H1 (cell line): ENCODE measurements at regions not wholly inside any gene's neighbourhood (a gene's known extent, or its start where the extent isn't known, plus 50 kb on each side); places are given as distances from the start of the nearest gene placed in this dataset.
"Not testable (repeated sequence)": the region's sequence is repeated elsewhere in the genome, so short reads cannot be mapped to it uniquely, and the experiment has no call there.

Source experiments
- CTCF ChIA-PET: fragments of 300-600 bp; sonication (Branson Sonifier 250); formaldehyde crosslinking; loops from one replicate; lab custom pipeline; 2021; ENCODE audit not compliant: partially characterized antibody; lab: Charles Lee
- POLR2A ChIA-PET: fragments of 300-600 bp; sonication (Branson Sonifier 250); formaldehyde crosslinking; loops from one replicate; lab custom pipeline; 2021; ENCODE audit warnings: inconsistent platforms; ENCODE audit not compliant: partially characterized antibody; lab: Charles Lee
- DNase-seq, 2 experiments: peaks; one replicate each; pipeline versions ENCODE4 v3.0.0 to v3.0.0-alpha.2; 2010 to 2022; ENCODE audit warnings: low spot score in 2 of 2, low read depth in 1 of 2, mixed read lengths in 1 of 2
- FAIRE-seq: peaks from 2 replicates; lab custom pipeline; 2011; peaks lifted over from hg19 to GRCh38; lab: Jason Lieb, UNC
- H2AFZ ChIP-seq: 2 replicates; pipeline ENCODE4 v1.8.1; 2012; ENCODE audit warnings: low read length, inconsistent platforms
- H2AK5ac ChIP-seq: 2 replicates; pipeline ENCODE4 v1.6.1; 2013; ENCODE audit warnings: low read depth, low read length
- H2BK120ac ChIP-seq: replicated peaks from 2 replicates; pipeline ENCODE3; 2013; ENCODE audit warnings: low read depth, low read length, inconsistent platforms
- H2BK12ac ChIP-seq: 2 replicates; pipeline ENCODE4 v1.6.1; 2013; ENCODE audit warnings: low read depth, low read length
- H2BK15ac ChIP-seq: 2 replicates; pipeline ENCODE4 v1.6.1; 2013; ENCODE audit warnings: low read length
- H2BK20ac ChIP-seq: 2 replicates; pipeline ENCODE4 v1.6.1; 2013; ENCODE audit warnings: low read length
- H2BK5ac ChIP-seq: 2 replicates; pipeline ENCODE4 v1.6.1; 2013; ENCODE audit warnings: low read depth, low read length
- H3K14ac ChIP-seq: 2 replicates; pipeline ENCODE4 v1.6.1; 2013; ENCODE audit warnings: inconsistent platforms; ENCODE audit not compliant: insufficient read length
- H3K18ac ChIP-seq: 2 replicates; pipeline ENCODE4 v1.6.1; 2013; ENCODE audit warnings: low read length; ENCODE audit errors: extremely low read depth
- H3K23ac ChIP-seq: 2 replicates; pipeline ENCODE4 v1.6.1; 2013; ENCODE audit warnings: inconsistent platforms; ENCODE audit not compliant: insufficient read length
- H3K23me2 ChIP-seq: 2 replicates; pipeline ENCODE4 v1.6.1; 2013; ENCODE audit warnings: low read depth, low read length
- H3K27ac ChIP-seq: 2 replicates; pipeline ENCODE4 v1.6.1; 2011; ENCODE audit warnings: low read depth, low read length, inconsistent platforms
- H3K27me3 ChIP-seq, 4 experiments: replicated peaks in 1 of 4; 1 replicate in 1 of 4; 2 replicates in 3 of 4; pipeline versions ENCODE4 v1.6.1 to v1.8.1; 2011 to 2013; ENCODE audit warnings: low read length in 3 of 4, mild to moderate bottlenecking in 3 of 4, inconsistent platforms in 2 of 4, mixed read lengths in 2 of 4, moderate library complexity in 1 of 4; ENCODE audit not compliant: control insufficient read depth in 3 of 4, insufficient read depth in 3 of 4; ENCODE audit errors: extremely low read depth in 1 of 4
- H3K36me3 ChIP-seq, 4 experiments: 2 replicates each; pipeline versions ENCODE4 v1.6.1 to v1.8.1; 2011 to 2013; ENCODE audit warnings: mild to moderate bottlenecking in 4 of 4, low read length in 3 of 4, moderate library complexity in 2 of 4, control low read depth in 1 of 4, inconsistent platforms in 1 of 4; ENCODE audit not compliant: insufficient read depth in 4 of 4, control insufficient read depth in 2 of 4
- H3K4ac ChIP-seq: replicated peaks from 2 replicates; pipeline ENCODE3; 2013; ENCODE audit warnings: low read length, low read depth, mixed read lengths, inconsistent platforms; ENCODE audit not compliant: insufficient read length
- H3K4me1 ChIP-seq, 4 experiments: replicated peaks in 1 of 4; 1 replicate in 1 of 4; 2 replicates in 3 of 4; pipeline versions ENCODE4 v1.6.1 to v1.8.1; 2011 to 2013; ENCODE audit warnings: low read length in 3 of 4, inconsistent platforms in 2 of 4, mixed read lengths in 1 of 4; ENCODE audit not compliant: insufficient read depth in 4 of 4, control insufficient read depth in 3 of 4
- H3K4me2 ChIP-seq, 2 experiments: 2 replicates each; pipeline versions ENCODE4 v1.6.1 to v1.8.1; 2011 to 2013; ENCODE audit warnings: low read depth in 2 of 2, low read length in 2 of 2, control low read depth in 1 of 2, inconsistent platforms in 1 of 2, mild to moderate bottlenecking in 1 of 2; ENCODE audit not compliant: insufficient read depth in 1 of 2
- H3K4me3 ChIP-seq, 4 experiments: fragments of 200-600, 300-600 bp in 1 of 4; sonication (generic), shearing (Covaris generic), sonication (Bioruptor Twin) in 1 of 4; 2 replicates each; pipeline versions ENCODE4 v1.5.1 to v1.8.1; 2011 to 2016; ENCODE audit warnings: low read length in 4 of 4, low read depth in 3 of 4, control low read depth in 2 of 4, inconsistent platforms in 2 of 4, mild to moderate bottlenecking in 2 of 4, mixed read lengths in 1 of 4, moderate library complexity in 1 of 4; ENCODE audit not compliant: insufficient read depth in 2 of 4; ENCODE audit errors: extremely low read depth in 1 of 4
- H3K56ac ChIP-seq: replicated peaks from 2 replicates; pipeline ENCODE3; 2013; ENCODE audit warnings: low read depth, mild to moderate bottlenecking, mixed read lengths, low read length, inconsistent platforms; ENCODE audit not compliant: insufficient read length
- H3K79me1 ChIP-seq: 2 replicates; pipeline ENCODE4 v1.6.1; 2013; ENCODE audit warnings: low read depth, low read length, control low read depth
- H3K79me2 ChIP-seq, 2 experiments: 2 replicates each; pipeline versions ENCODE4 v1.6.1 to v1.8.1; 2012 to 2013; ENCODE audit warnings: low read length in 2 of 2, mild to moderate bottlenecking in 2 of 2, inconsistent platforms in 1 of 2; ENCODE audit not compliant: insufficient read depth in 2 of 2, control insufficient read depth in 1 of 2
- H3K9ac ChIP-seq, 4 experiments: replicated peaks in 1 of 4; 1 replicate in 1 of 4; 2 replicates in 3 of 4; pipeline versions ENCODE4 v1.6.1 to v1.8.1; 2011 to 2013; ENCODE audit warnings: low read depth in 3 of 4, low read length in 3 of 4, control low read depth in 2 of 4, mild to moderate bottlenecking in 2 of 4, moderate library complexity in 2 of 4, inconsistent platforms in 1 of 4; ENCODE audit errors: extremely low read depth in 1 of 4
- H3K9me3 ChIP-seq, 2 experiments: 2 replicates each; pipeline versions ENCODE4 v1.6.1 to v1.8.1; 2012 to 2013; ENCODE audit warnings: mild to moderate bottlenecking in 2 of 2, moderate library complexity in 2 of 2, control low read depth in 1 of 2, inconsistent platforms in 1 of 2, low read depth in 1 of 2, low read length in 1 of 2, mixed read lengths in 1 of 2; ENCODE audit not compliant: insufficient read depth in 2 of 2
- H4K20me1 ChIP-seq, 2 experiments: replicated peaks in 1 of 2; 2 replicates each; pipeline versions ENCODE3 to v1.8.1; 2011 to 2013; ENCODE audit warnings: inconsistent platforms in 2 of 2, low read length in 2 of 2, mild to moderate bottlenecking in 1 of 2; ENCODE audit not compliant: insufficient read depth in 2 of 2, control insufficient read depth in 1 of 2
- H4K5ac ChIP-seq: 2 replicates; pipeline ENCODE4 v1.6.1; 2013; ENCODE audit warnings: low read length, low read depth, mixed read lengths, inconsistent platforms; ENCODE audit not compliant: insufficient read length
- H4K8ac ChIP-seq: 2 replicates; pipeline ENCODE4 v1.8.0; 2013; ENCODE audit warnings: mild to moderate bottlenecking, moderate library complexity, low read length, inconsistent platforms; ENCODE audit not compliant: insufficient read depth; ENCODE audit errors: extremely low read depth
- H4K91ac ChIP-seq: replicated peaks from 2 replicates; pipeline ENCODE3; 2013; ENCODE audit warnings: low read length, mixed read lengths, inconsistent platforms; ENCODE audit not compliant: insufficient read length
- WGBS, 2 experiments: shearing (Covaris generic) in 1 of 2; methylation state at CpG; one replicate each; pipeline versions ENCODE4 v1.1.6 to v1.1.7; 2013 to 2015; ENCODE audit warnings: low lambda C conversion rate in 2 of 2, mixed read lengths in 2 of 2, inconsistent platforms in 1 of 2, low coverage in 1 of 2, missing lambda C conversion rate in 1 of 2; ENCODE audit not compliant: insufficient replicate concordance in 2 of 2, insufficient coverage in 1 of 2, insufficient read length in 1 of 2; ENCODE audit errors: extremely low coverage in 1 of 2, missing lambda C conversion rate in 1 of 2; 5-methylcytosine and 5-hydroxymethylcytosine counted together

DNA sequence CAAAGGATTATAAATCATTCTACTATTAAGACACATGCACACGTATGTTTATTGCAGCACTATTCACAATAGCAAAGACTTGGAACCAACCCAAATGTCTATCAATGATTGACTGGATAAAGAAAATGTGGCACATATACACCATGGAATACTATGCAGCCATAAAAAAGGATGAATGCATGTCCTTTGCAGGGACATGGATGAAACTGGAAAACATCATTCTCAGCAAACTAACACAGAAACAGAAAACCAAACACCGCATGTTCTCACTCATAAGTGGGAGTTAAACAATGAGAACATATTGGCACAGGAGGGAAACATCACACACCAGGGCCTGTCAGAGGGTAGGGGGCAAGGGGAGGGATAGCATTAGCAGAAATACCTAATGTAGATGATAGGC is 646.7 kb upstream of the ARRDC3 start:
- WGBS, 2 experiments = 95% methylated on average over 2 of the region's 2 CpGs; no CpG with 5 or more reads in 1 of the 2 experiments
- H3K79me2 ChIP-seq, H3K9me3 ChIP-seq, DNase-seq, FAIRE-seq, H3K14ac ChIP-seq, H2AFZ ChIP-seq, H2BK120ac ChIP-seq, H2BK12ac ChIP-seq, H3K9ac ChIP-seq, H3K4me3 ChIP-seq, H3K4me1 ChIP-seq, H4K91ac ChIP-seq, H4K8ac ChIP-seq, H2BK5ac ChIP-seq, H3K79me1 ChIP-seq, H3K4ac ChIP-seq, H2BK15ac ChIP-seq, H3K23me2 ChIP-seq, CTCF ChIA-PET, POLR2A ChIA-PET, H3K23ac ChIP-seq, H3K36me3 ChIP-seq, H3K27me3 ChIP-seq, H4K5ac ChIP-seq, H3K18ac ChIP-seq, H2AK5ac ChIP-seq, H3K4me2 ChIP-seq, H3K56ac ChIP-seq, H3K27ac ChIP-seq, H2BK20ac ChIP-seq, H4K20me1 ChIP-seq: not testable (repeated sequence)
